ENCODE measurements at regions not wholly inside any gene's neighbourhood (a gene's known extent, or its start where the extent isn't known, plus 50 kb on each side); places are given as distances from the start of the nearest gene placed in this dataset.

DNA sequence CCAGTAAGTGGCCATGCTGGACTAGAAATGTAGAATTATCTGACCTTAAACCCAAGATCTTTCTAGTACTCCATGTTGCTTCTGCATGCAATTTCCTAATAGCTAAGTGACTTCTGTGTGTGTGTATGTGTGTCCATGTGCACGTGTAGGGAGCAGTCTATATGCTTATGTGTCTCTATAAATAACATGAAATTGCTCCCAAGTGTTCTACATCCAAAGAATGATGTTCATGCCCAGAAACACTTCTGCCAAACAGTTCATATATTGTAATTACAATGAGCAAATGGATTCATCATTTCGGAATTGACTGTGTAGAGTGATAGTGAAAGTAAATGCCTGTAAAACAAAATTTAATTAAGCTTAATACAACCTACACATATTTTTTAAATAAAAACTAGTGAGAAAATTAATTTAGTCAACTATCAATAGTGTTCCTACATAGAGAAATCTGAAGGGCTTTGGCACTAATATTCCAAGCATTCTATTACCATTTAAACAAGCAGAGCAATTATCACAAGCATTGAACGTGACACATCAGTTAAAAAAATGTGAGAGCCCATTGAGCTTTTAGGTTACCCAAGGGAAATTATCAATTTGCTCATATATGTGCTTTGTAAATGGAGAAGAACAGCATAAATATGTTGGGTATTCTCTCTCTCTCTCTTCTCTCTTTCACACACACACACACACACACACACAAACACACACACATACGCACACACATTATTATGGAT lies 1067.4 kb downstream of the CNTNAP5 start:
- POLR2A ChIA-PET = no interaction called here
- DNase-seq (ENCODE audit: low spot score) = no peak
- no peak for FAIRE-seq
- Histone ChIP-seq H3K4me1 (ENCODE audit: insufficient read depth, low read length) (peaks cover 2% of the 10 kb centered on the region), H2AFZ (ENCODE audit: low read length) (no peak overlapping the region), H3K27me3 (ENCODE audit: control insufficient read depth in 1 of 2, insufficient read depth in 2 of 2, low read length in 2 of 2) (no peaks in the 10 kb centered on the region), H3K27ac (ENCODE audit: extremely low read length, insufficient read depth, low read length) (no peak overlapping the region), H3K79me2 (ENCODE audit: insufficient read depth, low read length) (no peaks in the 10 kb centered on the region), H3K4me3 (replicated peaks in 1 of 3; ENCODE audit: insufficient read depth in 1 of 3, low read depth in 2 of 3, low read length in 3 of 3) (no peak overlapping the region), H3K4me2 (ENCODE audit: low read depth, low read length) (no peak overlapping the region), H3K9me3 (ENCODE audit: low read length) (peaks cover 59% of the 10 kb centered on the region), H3K9ac (ENCODE audit: insufficient read depth, low read depth, low read length) (no peak overlapping the region), H4K20me1 (ENCODE audit: insufficient read depth, low read length) (no peaks in the 10 kb centered on the region), H3K36me3 (replicated peaks in 1 of 2; ENCODE audit: control insufficient read depth in 1 of 2, insufficient read depth in 2 of 2, low read length in 2 of 2) (no peaks in the 10 kb centered on the region)
- intact Hi-C loops (cut with micrococcal nuclease; ENCODE audit: unreplicated experiment) = no loop called here
- CTCF ChIA-PET (ENCODE audit: low intra/inter-chr PET ratio, low total read pairs) = no interaction called here
- BruUV-seq (replicated peaks) = no TSS peak
- no peak for ATAC-seq
- in situ Hi-C loops (cut with HindIII; ENCODE audit: extremely low pct_ligation_motif_present, low pct_unique_long_range_greater_than_20kb) = no loop called here
- WGBS (ENCODE audit: low lambda C conversion rate) = 15% methylated on average over 4 of the region's 4 CpGs
- TF ChIP-seq ZZZ3 (CRISPR knock-in tag; IDR thresholded peaks at IDR 0.05; ENCODE audit: borderline replicate concordance) (no peak), MXD1 (CRISPR knock-in tag; IDR thresholded peaks at IDR 0.05) (no peak), ZNF354B (CRISPR knock-in tag; IDR thresholded peaks at IDR 0.05) (no peak), MTF1 (CRISPR knock-in tag; IDR thresholded peaks at IDR 0.05) (no peak), ZNF776 (CRISPR knock-in tag; IDR thresholded peaks at IDR 0.05) (no peak), PTBP1 (IDR thresholded peaks at IDR 0.05; ENCODE audit: low read depth, low read length, poor library complexity, severe bottlenecking) (no peak), RARG (CRISPR knock-in tag; IDR thresholded peaks at IDR 0.05; ENCODE audit: low read depth) (no peak), SPEN (CRISPR knock-in tag; IDR thresholded peaks at IDR 0.05; ENCODE audit: low read depth) (no peak), ZNF564 (CRISPR knock-in tag; IDR thresholded peaks at IDR 0.05) (no peak), POLR2A (IDR thresholded peaks at IDR 0.05; ENCODE audit: insufficient read depth in 1 of 2, low read depth in 2 of 2, low read length in 2 of 2) (no peak), ZNF296 (CRISPR knock-in tag; conservative IDR thresholded peaks at IDR 0.05) (no peak), ZKSCAN8 (CRISPR knock-in tag; IDR thresholded peaks at IDR 0.05; ENCODE audit: borderline replicate concordance) (no peak), RBFOX2 (IDR thresholded peaks at IDR 0.05; ENCODE audit: low read depth, low read length) (no peak), ZNF335 (CRISPR knock-in tag; IDR thresholded peaks at IDR 0.05) (no peak), ZFAT (CRISPR knock-in tag; conservative IDR thresholded peaks at IDR 0.05) (no peak), EZH2 (conservative IDR thresholded peaks at IDR 0.05; ENCODE audit: low read depth, low read length) (no peak)
- TF ChIP-seq, protein P1, sequence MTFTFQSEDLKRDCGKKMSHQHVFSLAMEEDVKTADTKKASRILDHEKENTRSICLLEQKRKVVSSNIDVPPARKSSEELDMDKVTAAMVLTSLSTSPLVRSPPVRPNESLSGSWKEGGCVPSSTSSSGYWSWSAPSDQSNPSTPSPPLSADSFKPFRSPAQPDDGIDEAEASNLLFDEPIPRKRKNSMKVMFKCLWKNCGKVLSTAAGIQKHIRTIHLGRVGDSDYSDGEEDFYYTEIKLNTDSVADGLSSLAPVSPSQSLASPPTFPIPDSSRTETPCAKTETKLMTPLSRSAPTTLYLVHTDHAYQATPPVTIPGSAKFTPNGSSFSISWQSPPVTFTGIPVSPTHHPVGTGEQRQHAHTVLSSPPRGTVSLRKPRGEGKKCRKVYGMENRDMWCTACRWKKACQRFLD (CRISPR knock-in tag; IDR thresholded peaks at IDR 0.05; ENCODE audit: borderline replicate concordance) = no peak
- TF ChIP-seq, protein P2, sequence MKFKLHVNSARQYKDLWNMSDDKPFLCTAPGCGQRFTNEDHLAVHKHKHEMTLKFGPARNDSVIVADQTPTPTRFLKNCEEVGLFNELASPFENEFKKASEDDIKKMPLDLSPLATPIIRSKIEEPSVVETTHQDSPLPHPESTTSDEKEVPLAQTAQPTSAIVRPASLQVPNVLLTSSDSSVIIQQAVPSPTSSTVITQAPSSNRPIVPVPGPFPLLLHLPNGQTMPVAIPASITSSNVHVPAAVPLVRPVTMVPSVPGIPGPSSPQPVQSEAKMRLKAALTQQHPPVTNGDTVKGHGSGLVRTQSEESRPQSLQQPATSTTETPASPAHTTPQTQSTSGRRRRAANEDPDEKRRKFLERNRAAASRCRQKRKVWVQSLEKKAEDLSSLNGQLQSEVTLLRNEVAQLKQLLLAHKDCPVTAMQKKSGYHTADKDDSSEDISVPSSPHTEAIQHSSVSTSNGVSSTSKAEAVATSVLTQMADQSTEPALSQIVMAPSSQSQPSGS (CRISPR knock-in tag; IDR thresholded peaks at IDR 0.05) = no peak

Measured in HepG2 (cell line).